MM.1S (cell line): ENCODE measurements at regions not wholly inside any gene's neighbourhood (a gene's known extent, or its start where the extent isn't known, plus 50 kb on each side); places are given as distances from the start of the nearest gene placed in this dataset.

Source experiments
- CTCF ChIP-seq: fragments of 300-600 bp; sonication (generic); IDR thresholded peaks from 2 replicates; pipeline ENCODE4 v1.5.1; 2016; ENCODE audit warnings: antibody characterized with exemption, low read length, mixed read lengths
- EZH2phosphoT487 ChIP-seq: fragments of 300-600 bp; sonication (generic); IDR thresholded peaks from 2 replicates; pipeline ENCODE4 v1.6.1; 2018; ENCODE audit warnings: antibody characterized with exemption, low read length

- no peak for TF ChIP-seq EZH2phosphoT487
- no peak for TF ChIP-seq CTCF
Measured at GRCh38 chr11:29265792-29266191, 751.0 kb downstream of the KCNA4 start.
